GM12875 (cell line): ENCODE measurements at regions not wholly inside any gene's neighbourhood (a gene's known extent, or its start where the extent isn't known, plus 50 kb on each side); places are given as distances from the start of the nearest gene placed in this dataset.

ENCODE experiments used
- H3K4me3 ChIP-seq: one replicate; pipeline ENCODE4 v1.5.1; 2011; ENCODE audit warnings: low read depth, low read length, control low read depth
- CTCF ChIP-seq: IDR thresholded peaks from 2 replicates; pipeline ENCODE4 v1.5.1; 2011; ENCODE audit warnings: low read depth, mild to moderate bottlenecking, control low read depth, inconsistent platforms, low read length, moderate library complexity, borderline replicate concordance; ENCODE audit not compliant: insufficient read depth

- H3K4me3 ChIP-seq = no peak overlapping the region
- no peak for TF ChIP-seq CTCF
Observed at GRCh38 chr13:99911965-99912566, 59.5 kb downstream of the ZIC5 start.

DNA sequence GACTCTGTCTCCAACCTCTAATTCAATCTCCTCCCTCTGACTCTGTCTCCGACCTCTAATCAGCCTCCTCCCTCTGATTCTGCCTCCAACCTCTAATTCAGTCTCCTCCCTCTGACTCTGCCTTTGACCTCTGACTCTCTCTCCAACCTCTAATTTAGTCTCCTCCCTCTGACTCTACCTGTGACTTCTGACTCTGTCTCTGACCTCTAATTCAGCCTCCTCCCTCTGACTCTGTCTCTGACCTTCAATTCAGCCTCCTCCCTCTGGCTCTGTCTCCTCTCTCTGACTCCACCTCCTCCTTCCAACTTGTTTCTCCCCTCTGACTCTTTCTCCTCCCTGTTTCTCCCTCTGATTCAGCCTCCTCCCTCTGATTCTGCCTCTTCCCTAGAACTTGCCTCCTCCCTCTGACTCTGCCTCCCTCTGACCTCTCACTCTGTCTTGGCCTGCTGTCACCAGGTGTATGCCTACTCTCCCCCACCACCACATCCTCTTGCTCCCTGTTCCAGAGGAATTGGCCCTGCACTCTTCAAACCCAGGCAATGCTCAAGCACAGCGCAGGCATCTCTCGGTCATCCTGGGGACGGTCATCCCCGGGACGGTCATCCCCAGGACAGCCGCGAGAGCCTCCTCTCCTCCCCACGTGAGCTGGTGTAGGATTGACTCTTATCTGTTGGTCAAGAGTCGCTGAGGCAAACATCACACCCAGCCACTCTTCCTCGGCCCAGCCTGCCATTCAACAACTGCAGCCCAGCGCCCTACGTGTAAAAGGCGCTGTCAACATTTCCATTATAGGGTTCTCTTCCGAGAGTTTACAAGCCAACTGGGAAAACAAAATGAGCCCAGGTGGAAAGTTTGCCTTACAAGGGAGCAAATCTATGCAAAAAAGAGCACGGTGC, 60.2 kb downstream of the ZIC5 start:
- no peak overlapping the region for H3K4me3 ChIP-seq
- TF ChIP-seq CTCF = no peak

- TF ChIP-seq CTCF = no peak
- no peak overlapping the region for H3K4me3 ChIP-seq
Observed at GRCh38 chr13:99909836-99910619, 61.5 kb downstream of the ZIC5 start.

- no peak overlapping the region for H3K4me3 ChIP-seq
- no peak for TF ChIP-seq CTCF
Observed at GRCh38 chr13:99909097-99909835, 62.3 kb downstream of the ZIC5 start.

DNA sequence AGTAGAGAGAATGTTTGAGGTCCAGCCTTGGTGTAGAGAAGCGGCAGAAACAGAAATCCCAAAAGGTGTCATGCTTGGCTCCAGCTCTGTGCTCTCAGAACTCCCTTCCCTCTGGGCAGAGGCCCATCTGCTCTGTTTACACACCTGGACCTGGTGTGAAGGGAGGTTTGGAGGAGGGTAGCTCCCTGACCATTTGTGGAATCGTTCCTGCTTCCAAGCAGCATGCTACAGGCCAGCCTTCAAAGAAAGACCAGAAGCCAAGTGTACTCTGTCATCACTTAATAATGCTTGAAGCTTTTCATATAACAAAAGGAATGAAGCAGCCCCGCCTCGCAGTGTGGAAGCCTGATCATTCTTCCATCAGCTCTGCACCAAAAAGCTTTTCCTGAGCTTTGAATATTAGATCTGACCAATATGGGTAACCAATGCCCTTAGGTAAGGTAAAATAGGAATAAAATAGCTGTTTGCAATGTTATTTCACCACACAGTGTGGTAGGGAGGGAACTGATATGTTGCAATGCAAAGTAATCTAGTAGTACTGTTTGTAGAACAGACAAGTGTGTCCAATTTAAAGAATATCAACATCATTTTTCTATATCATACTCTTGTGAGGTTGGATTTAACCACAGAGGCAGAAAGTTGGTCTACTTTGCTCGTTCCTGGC, 63.3 kb downstream of the ZIC5 start:
- no peak for TF ChIP-seq CTCF
- H3K4me3 ChIP-seq = no peak overlapping the region

GRCh38 chr13:99907627-99908026, 63.9 kb downstream of the ZIC5 start:
- H3K4me3 ChIP-seq = no peak overlapping the region
- no peak for TF ChIP-seq CTCF
